ENCODE measurements at regions not wholly inside any gene's neighbourhood (a gene's known extent, or its start where the extent isn't known, plus 50 kb on each side); places are given as distances from the start of the nearest gene placed in this dataset.
"Not testable (repeated sequence)": the region's sequence is repeated elsewhere in the genome, so short reads cannot be mapped to it uniquely, and the experiment has no call there.

- no peak for TF ChIP-seq CTCF (IDR thresholded peaks at IDR 0.05; ENCODE audit: borderline replicate concordance, extremely low read depth, insufficient read depth)
- DNase-seq = no peak
- Histone ChIP-seq H3K4me1 (ENCODE audit: control insufficient read depth in 2 of 3, insufficient read depth in 2 of 3, low read depth in 1 of 3, low read length in 3 of 3) (no peaks in the 10 kb centered on the region), H3K9ac (ENCODE audit: low read length in 3 of 3) (no peak overlapping the region), H3K27me3 (ENCODE audit: control insufficient read depth, insufficient read depth, low read length) (no peaks in the 10 kb centered on the region), H3K27ac (ENCODE audit: low read depth in 2 of 2, low read length in 2 of 2) (no peak overlapping the region), H3K9me3 (ENCODE audit: control insufficient read depth in 2 of 3, insufficient read depth in 1 of 3, low read length in 3 of 3) (no peaks in the 10 kb centered on the region), H3K36me3 (ENCODE audit: control insufficient read depth in 2 of 3, insufficient read depth in 3 of 3, low read length in 3 of 3) (no peaks in the 10 kb centered on the region), H3K4me3 (ENCODE audit: low read length in 3 of 3) (no peak overlapping the region)
- no peak for FAIRE-seq
- intact Hi-C loops (cut with DNase I) = no loop called here
These were observed 322.8 kb downstream of the CD109 start for GRCh38 chr6:74018825-74019224.

GRCh38 chr6:74015427-74015826 is 319.4 kb downstream of the CD109 start:
- FAIRE-seq (no peak), DNase-seq (no peak)
- Histone ChIP-seq H3K4me3 (ENCODE audit: low read length in 3 of 3) (no peak overlapping the region), H3K9me3 (ENCODE audit: control insufficient read depth in 2 of 3, insufficient read depth in 1 of 3, low read length in 3 of 3) (no peaks in the 10 kb centered on the region), H3K27me3 (ENCODE audit: control insufficient read depth, insufficient read depth, low read length) (no peaks in the 10 kb centered on the region), H3K4me1 (ENCODE audit: control insufficient read depth in 2 of 3, insufficient read depth in 2 of 3, low read depth in 1 of 3, low read length in 3 of 3) (no peaks in the 10 kb centered on the region), H3K9ac (ENCODE audit: low read length in 3 of 3) (no peak overlapping the region), H3K27ac (ENCODE audit: low read depth in 2 of 2, low read length in 2 of 2) (no peak overlapping the region), H3K36me3 (ENCODE audit: control insufficient read depth in 2 of 3, insufficient read depth in 3 of 3, low read length in 3 of 3) (no peaks in the 10 kb centered on the region)
- TF ChIP-seq CTCF (IDR thresholded peaks at IDR 0.05; ENCODE audit: borderline replicate concordance, extremely low read depth, insufficient read depth) = no peak
- intact Hi-C loops (cut with DNase I) = no loop called here

- Histone ChIP-seq H3K9ac (ENCODE audit: low read length in 3 of 3) (no peak overlapping the region), H3K27ac (ENCODE audit: low read depth in 2 of 2, low read length in 2 of 2) (no peak overlapping the region), H3K27me3 (ENCODE audit: control insufficient read depth, insufficient read depth, low read length) (no peaks in the 10 kb centered on the region), H3K9me3 (ENCODE audit: control insufficient read depth in 2 of 3, insufficient read depth in 1 of 3, low read length in 3 of 3) (no peaks in the 10 kb centered on the region), H3K4me3 (ENCODE audit: low read length in 3 of 3) (no peak overlapping the region), H3K4me1 (ENCODE audit: control insufficient read depth in 2 of 3, insufficient read depth in 2 of 3, low read depth in 1 of 3, low read length in 3 of 3) (no peaks in the 10 kb centered on the region), H3K36me3 (ENCODE audit: control insufficient read depth in 2 of 3, insufficient read depth in 3 of 3, low read length in 3 of 3) (no peaks in the 10 kb centered on the region)
- intact Hi-C loops (cut with DNase I) = no loop called here
- TF ChIP-seq CTCF (IDR thresholded peaks at IDR 0.05; ENCODE audit: borderline replicate concordance, extremely low read depth, insufficient read depth) = no peak
- no peak for DNase-seq
- FAIRE-seq = no peak
These were observed 304.9 kb downstream of the CD109 start for GRCh38 chr6:74000666-74001490.

- H3K9me3 ChIP-seq (ENCODE audit: control insufficient read depth in 2 of 3, insufficient read depth in 1 of 3, low read length in 3 of 3); intact Hi-C loops (cut with DNase I); H3K4me1 ChIP-seq (ENCODE audit: control insufficient read depth in 2 of 3, insufficient read depth in 2 of 3, low read depth in 1 of 3, low read length in 3 of 3); H3K9ac ChIP-seq (ENCODE audit: low read length in 3 of 3); H3K4me3 ChIP-seq (ENCODE audit: low read length in 3 of 3); H3K27me3 ChIP-seq (ENCODE audit: control insufficient read depth, insufficient read depth, low read length); H3K27ac ChIP-seq (ENCODE audit: low read depth in 2 of 2, low read length in 2 of 2); H3K36me3 ChIP-seq (ENCODE audit: control insufficient read depth in 2 of 3, insufficient read depth in 3 of 3, low read length in 3 of 3); FAIRE-seq: not testable (repeated sequence)
- peak in 1 of 5 donors; percentile 60 for DNase-seq
These were observed 294.7 kb downstream of the CD109 start for GRCh38 chr6:73990609-73991238.
